Left cardiac atrium (tissue), 4 donors: ENCODE measurements at regions not wholly inside any gene's neighbourhood (a gene's known extent, or its start where the extent isn't known, plus 50 kb on each side); places are given as distances from the start of the nearest gene placed in this dataset.
"Not testable (repeated sequence)": the region's sequence is repeated elsewhere in the genome, so short reads cannot be mapped to it uniquely, and the experiment has no call there.

ENCODE experiments used
- ATAC-seq, 2 donors: fragments of 200-7000 bp; cut with Tn5 transposase; one replicate each; pipeline ENCODE4 v1.9.1; 2020; ENCODE audit warnings: mild to moderate bottlenecking in 2 of 2, moderate library complexity in 2 of 2
- DNase-seq: peaks from one replicate; pipeline ENCODE4 v3.0.0-alpha.2; 2020
- intact Hi-C, 2 donors: fragments of 100-400 bp; cut with DNase I; formaldehyde crosslinking; loops; one replicate each; pipeline versions ENCODE4 v1.14.1 to v1.15.1; 2022 to 2023
- donor health status: DM: no; HTN: yes; CAD: no.
- donor health status: DM: no; HTN: yes; CAD: no; lungs with severe emphysema.
- donor health status: DM: yes; HTN: yes; CAD: no.
- donor health status: Dilated cardiomyopathy.

DNA sequence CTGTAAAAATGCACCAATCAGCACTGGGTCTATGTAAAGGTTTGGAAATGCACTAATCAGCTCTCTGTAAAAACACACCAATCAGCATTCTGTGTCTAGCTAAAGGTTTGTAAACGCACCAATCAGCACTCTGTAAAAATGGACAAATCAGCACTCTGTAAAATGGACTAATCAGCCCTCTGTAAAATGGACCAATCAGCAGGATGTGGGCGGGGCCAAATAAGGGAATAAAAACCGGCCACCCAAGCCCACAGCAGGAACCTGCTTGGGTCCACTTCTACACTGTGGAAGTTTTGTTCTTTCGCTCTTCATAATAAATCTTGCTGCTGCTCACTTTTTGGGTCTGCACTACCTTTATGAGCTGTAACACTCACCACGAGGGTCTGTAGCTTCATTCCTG is 101.0 kb downstream of the SMC2 start:
- intact Hi-C loops, ATAC-seq, DNase-seq: not testable (repeated sequence)

DNA sequence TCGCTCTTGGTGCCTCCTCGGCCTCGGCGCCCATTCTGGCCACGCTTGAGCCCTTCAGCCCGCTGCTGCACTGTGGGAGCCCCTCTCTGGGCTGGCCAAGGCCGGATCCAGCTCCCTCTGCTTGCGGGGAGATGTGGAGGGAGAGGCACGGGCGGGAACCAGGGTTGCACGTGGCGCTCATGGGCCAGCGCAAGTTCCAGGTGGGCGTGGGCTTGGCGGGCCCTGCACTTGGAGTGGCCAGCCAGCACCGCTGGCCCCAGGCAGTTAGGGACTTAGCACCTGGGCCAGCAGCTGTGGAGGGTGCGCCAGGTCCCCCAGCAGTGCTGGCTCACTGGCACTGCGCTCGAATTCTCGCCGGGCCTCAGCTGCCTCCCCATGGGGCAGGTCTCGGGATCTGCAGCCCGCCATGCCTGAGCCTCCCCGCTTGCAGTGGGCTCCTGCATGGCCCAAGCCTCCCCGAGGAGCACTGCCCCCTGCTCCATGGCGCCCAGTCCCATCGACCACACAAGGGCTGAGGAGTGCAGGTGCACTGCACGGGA is 106.4 kb downstream of the SMC2 start:
- intact Hi-C loops: no loop called here

DNA sequence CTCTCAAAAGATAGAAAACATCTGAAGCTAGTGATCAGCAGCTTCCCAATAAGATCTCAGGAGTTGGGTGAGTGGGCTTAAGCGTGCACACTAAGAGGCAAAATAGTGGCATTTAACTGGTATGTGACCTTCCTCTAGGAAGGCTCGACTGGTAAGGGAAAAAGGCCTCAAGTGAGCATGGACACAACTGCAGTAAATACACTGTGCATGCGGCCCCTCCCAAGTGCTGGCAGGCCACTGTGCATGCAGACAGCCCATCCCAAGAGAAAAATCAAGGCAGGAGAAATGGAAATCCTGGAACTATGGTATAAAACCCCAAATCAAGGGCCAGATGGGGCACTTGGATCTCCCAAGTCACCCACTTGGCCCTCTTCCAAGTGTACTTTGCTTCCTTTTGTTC is 112.7 kb downstream of the SMC2 start:
- ATAC-seq: no peak
- intact Hi-C loops: no loop called here
- DNase-seq: no peak

More for the DNA sequence above, 106.4 kb downstream of the SMC2 start:
- ATAC-seq (no peak), DNase-seq (no peak)

DNA sequence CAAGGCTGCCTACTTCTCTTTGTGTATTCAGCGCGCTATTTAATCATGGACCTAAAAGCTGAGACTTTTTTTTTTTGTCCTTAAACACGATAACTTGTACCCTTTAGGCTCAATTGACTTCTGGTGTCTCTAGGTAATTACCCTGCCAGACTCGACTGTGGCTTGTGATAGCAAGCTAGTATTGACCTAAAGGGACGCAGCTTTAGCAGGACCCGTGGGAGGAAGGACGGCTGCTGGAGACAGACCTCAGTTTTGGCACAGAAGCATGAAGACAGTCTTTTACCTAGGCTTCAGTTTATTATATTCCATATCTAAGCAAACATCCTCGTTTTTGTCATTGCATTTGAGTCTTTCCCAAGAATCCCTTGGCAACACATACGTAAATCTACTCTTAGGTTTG is 115.3 kb downstream of the SMC2 start:
- ATAC-seq (no peak), DNase-seq (no peak)
- intact Hi-C loops: no loop called here

DNA sequence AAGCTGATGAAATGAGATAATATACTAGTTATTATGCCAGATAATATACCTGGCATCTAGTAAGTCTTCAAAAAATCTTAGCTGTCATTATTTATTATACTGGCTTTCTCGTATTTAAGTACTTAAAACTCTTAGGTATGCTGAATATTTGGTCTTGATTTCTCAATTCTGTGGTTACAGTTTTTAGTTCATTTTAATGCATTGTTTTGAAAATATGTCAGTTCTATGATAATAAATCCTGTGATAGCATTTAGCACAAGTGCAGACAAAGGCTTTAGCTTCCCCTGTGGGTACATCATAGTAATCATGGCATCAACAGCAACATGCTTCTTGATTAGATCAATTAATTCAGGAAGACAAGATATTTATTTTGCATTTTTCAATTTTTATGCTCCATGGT is 133.0 kb downstream of the SMC2 start:
- intact Hi-C loops: no loop called here
- DNase-seq: no peak
- ATAC-seq: no peak

DNA sequence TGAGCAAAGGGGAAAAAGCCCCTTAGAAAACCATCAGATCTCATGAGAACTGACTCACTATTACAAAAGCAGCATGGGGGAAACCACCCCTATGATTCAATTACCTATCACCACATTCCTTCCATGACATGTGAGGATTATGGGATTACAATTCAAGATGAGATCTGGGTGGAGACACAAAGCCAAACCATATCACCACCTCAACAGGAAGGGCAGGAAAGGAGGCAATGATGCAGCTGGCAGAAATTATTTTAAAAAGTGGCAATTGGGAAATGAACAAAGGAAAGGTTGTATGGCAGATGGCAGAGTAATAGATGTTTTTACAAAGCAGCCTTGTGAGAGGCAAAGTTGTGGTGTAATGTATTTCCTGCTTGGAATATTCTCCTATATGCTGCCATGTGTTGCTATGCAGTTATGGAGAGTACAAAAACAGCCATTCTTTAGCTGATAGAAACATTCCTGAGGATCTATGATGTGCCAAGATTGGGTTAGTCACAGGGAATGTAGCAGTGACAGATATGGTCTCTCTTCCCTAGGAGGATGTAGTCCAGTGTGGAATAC is 138.8 kb downstream of the SMC2 start:
- intact Hi-C loops: no loop called here
- ATAC-seq (no peak), DNase-seq (no peak)

DNA sequence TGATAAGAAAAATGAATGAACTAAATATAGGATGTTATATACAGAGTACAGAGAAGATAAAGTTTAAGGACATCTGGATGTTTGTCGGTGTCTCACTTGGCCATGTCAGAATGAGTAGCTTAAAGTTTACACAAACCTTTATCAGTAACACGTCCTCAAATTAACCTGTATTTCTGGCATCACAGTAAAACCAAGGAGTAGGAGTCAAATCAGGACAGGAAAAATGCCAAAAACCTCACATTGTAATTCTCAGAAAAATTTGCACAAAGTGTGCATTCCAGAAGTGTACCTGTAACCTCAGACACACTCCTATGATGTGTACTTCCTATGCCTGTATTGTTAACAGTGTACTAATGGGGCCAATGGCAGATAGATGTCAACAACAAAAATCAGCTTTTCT is 139.3 kb downstream of the SMC2 start:
- intact Hi-C loops: no loop called here
- ATAC-seq: no peak
- DNase-seq: no peak

DNA sequence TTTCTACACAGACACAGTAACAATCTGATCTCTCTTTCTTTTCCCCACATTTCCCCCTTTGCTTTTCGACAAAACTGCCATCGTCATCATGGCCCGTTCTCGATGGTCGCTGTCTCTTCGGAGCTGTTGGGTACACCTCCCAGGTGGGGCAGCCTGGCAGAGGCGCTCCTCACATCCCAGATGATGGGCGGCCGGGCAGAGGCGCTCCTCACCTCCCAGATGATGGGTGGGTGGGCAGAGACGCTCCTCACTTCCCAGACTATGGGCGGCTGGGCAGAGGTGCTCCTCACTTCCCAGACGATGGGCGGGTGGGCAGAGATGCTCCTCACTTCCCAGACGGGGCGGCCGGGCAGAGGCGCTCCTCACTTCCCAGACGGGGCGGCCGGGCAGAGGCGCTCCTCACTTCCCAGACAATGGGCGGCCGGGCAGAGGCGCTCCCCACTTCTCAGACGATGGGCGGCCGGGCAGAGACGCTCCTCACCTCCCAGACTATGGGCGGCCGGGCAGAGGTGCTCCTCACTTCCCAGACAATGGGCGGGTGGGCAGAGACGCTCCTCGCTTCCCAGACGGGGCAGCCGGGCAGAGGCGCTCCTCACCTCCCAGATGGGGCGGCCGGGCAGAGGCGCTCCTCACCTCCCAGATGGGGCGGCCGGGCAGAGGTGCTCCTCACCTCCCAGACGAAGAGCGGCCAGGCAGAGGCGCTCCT is 140.7 kb downstream of the SMC2 start:
- intact Hi-C loops, ATAC-seq, DNase-seq: not testable (repeated sequence)

DNA sequence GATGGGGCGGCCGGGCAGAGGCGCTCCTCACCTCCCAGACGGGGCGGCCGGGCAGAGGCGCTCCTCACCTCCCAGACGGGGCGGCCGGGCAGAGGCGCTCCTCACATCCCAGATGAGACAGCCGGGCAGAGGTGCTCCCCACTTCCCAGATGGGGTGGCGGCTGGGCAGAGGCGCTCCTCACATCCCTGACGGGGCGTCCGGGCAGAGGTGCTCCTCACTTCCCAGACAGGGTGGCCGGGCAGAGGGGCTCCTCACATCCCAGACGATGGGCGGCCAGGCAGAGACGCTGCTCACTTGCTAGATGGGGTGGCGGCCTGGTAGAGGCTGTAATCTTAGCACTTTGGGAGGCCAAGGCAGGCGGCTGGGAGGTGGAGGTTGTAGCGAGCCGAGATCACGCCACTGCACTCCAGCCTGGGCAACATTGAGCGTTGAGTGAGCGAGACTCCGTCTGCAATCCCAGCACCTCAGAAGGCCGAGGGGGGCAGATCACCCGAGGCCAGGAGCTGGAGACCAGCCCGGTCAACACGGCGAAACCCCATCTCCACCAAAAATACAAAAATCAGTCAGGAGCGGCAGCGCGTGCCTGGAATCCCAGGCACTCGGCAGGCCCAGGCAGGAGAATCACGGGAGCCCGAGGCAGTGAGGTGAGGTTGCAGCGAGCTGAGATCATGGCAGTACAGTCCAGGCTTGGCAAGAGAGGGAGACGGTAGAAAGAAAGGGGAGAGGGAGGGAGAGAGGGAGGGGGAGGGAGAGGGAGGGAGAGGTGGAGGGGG is 141.4 kb downstream of the SMC2 start:
- ATAC-seq, DNase-seq, intact Hi-C loops: not testable (repeated sequence)

DNA sequence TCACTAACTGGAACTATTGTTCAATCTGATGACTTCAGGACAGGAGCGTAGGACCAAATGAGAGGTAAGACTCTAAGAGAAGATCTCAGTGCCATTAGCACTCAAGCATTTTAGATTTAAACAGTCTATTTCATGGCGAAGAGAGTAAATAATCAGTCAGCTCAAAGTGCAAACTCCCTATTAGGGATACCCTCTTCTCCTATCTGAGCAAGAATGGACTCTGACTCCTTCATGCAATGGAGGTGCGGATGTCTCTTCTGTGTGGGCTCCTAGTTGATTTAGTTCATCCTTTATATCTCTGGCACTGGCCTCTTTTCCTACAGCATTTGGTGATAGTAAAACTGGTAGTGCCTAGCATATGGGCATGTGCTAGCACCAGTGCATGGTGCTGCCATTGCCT is 144.6 kb downstream of the SMC2 start:
- no peak for ATAC-seq
- intact Hi-C loops: no loop called here

DNA sequence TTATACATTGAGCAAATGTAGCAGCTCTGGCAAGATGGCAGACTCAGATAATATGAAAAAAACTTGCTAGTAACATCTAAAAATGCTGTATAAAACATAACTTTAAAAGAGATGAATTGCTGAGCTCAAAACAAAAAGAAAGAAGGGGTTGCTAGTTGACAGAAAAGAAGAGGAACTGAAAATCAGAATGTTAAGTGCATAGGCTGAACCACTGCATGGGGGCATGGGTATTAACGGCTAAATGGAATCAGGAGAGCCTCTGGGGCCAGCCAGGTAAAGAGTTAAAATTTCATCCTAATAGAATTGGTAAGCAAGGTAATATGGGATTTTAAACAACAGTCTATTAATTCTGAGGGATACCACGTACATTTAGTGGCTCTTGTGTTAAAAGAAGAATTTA is 146.8 kb downstream of the SMC2 start:
- ATAC-seq: no peak
- intact Hi-C loops: no loop called here
- DNase-seq: no peak

More for the DNA sequence above, 144.6 kb downstream of the SMC2 start:
- DNase-seq: no peak

DNA sequence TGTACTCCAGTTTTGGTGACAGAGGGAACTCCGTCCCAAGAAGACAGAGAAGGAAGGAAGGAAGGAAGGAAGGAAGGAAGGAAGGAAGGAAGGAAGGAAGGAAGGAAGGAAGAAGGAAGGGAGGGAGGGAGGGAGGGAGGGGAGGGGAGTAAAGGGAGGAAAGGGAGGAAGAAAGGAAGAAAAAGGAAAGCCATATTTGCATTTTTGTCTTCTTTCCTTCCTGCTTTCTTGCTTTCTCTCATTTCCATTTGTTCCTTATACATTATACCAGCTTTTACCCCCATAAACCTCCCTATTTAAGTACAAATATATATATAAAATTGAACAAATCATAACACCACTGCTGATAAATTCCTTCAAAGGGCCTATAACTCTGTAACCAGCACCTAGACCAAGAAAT is 151.8 kb downstream of the SMC2 start:
- DNase-seq (no peak), ATAC-seq (no peak)
- intact Hi-C loops: no loop called here

DNA sequence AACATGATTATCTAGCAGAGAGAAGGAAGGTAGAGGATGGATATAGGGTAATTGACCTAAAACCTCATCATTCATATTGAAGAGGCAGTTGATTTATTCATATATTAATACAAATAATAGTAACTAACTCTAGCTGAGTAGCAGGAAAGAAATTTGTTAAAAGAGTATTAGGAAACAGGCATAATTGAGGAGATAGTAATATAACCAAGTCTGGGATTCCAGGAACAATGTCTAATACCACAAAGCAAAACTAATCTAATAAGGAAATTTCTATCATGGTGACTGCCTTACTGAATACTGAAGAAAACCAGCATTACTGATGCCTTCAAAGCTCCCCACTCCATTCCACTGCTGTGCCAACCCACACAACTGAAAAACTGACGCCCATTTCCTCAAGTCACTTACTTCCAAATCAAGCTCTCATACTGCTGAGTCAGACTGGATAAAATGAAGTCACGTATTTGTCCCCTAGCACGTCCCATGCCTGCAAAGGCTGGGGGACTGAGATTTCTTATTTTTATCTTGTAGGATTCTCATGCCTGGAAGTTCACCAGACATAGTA is 153.9 kb downstream of the SMC2 start:
- intact Hi-C loops: no loop called here
- no peak for ATAC-seq
- no peak for DNase-seq

DNA sequence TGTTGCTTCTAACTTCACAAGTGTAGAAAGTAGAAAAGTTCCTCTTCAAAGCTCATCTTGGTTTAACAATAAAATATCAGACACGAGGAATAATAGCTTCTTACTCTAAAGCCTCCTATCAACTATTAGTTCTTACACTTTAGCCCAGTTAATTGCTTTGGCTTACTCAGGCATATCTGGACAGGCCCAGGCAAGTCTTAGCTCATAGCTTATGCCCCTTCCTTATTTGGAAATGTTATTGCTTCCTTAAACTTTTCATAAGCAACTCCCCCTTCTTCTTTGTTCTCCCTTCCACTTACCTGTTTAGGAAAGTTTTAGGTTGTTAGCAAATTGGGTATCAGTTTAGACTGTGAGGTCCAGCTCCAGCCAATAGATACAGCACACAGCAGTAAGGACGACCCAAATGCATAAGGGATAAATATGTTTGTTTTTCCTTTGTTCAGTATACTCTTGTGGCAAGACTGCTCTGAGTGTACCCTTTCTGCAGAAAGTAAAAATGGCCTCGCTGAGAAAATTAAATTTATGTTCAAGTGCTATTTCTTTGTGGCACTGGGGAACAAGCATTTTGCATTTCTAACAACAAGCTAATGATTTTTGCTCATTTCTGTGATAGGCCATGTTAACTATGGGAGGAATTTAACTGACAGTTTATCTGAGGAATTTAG is 162.1 kb downstream of the SMC2 start:
- intact Hi-C loops: no loop called here
- ATAC-seq (no peak), DNase-seq (no peak)

DNA sequence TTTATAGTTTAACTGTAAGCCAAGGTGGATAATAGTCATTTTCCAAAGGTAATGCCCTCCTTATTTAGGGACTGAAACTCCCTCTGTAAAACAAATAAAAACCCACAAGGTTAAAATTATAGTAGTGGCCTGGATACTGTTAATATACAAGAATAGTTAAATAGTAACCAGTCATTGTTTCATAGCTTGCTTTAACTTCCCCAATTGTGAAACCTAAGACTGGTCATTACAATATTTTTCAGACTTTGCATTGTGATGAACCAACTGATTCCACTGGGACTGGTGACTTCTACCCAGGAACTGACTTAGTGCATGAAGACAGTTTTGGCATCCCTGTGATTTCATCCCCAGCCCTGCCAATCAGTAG is 162.6 kb downstream of the SMC2 start:
- DNase-seq (no peak), ATAC-seq (no peak)
- intact Hi-C loops: no loop called here

DNA sequence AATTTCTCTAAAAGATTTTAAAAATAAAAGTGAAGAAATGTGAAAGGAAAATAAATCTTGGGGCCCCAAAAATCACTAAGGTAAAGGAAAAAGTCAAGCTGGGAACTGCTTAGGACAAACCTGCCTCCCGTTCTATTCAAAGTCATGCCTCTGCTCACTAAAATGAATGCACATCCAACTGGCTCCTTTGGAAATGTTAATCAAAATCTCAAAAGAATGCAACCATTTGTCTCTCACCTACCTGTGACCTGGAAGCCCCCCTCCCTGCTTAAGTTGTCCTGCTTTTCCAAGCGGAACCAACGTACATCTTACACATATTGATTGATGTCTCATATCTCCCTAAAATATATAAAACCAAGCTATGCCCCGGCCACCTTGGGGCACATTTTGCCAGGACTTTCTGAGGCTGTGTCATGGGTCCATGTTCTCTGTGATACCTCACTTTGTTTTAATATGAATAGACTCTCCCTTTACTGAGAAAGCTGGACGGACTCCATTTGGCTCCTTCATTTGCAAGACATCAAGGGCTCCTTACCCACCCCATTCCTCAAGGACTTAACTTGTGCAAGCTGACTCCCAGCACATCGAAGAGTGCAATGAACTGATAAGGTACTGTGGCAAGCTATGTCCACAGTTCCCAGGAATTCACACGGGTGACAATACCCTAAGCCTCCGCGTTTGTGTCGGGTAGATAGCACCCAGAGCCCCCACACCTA is 164.3 kb downstream of the SMC2 start:
- no peak for ATAC-seq
- no peak for DNase-seq
- intact Hi-C loops: no loop called here

DNA sequence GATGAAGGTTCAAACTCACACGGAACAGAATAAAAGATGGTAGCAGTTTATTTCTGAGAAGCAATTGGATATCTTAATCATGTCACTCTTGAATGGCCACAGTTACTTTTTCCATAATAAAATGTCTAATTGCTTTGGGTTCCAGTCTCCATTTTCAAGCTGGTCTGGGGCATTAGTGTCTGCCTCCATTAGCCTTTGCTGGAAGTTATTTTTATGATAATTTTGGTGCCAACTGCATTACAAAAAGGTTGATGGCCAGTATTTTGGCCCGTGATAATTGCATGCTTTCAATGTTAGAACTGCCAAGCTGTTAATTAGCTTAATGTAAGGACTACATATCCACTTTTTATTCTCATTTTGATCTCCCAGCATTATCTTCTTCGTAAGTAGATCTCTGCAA is 165.9 kb downstream of the SMC2 start:
- ATAC-seq (no peak), DNase-seq (no peak)
- intact Hi-C loops: no loop called here

DNA sequence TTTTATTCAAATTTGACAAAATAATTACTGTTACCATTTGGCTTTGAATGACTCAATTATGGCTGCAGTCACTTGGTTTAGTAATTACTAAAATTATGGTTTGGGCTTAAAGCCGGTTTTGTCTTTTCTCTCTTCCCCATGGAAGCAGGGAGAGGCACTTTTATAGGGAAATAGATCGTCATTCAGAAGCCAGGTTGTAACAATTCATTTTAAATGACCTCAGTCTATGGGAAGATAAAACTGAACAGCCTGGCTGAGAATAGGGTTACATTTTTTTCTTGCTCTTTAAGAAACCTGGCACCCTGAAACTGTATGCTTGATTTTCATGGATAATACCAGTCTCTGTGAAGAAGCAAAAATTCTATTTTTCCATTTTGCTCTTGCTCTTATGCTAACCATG is 169.8 kb downstream of the SMC2 start:
- intact Hi-C loops: no loop called here
- ATAC-seq (no peak), DNase-seq (no peak)

DNA sequence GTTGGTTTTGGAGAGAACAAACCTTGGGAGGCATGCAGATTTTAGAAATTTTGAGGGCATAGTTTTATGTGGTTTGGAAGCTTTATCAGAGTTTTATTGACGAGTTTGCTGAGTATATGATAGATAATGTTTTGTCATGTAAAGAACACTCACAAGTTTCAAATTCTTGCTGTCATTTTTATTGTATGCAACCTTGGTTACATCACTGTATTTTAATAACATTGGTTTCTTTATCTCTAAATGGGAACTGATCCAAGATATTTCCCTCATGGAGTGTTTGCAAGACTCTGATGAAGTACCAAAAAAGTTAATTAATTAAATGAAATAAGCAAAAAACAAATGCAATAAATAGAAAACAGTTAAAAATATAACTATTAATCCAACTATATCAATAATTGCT is 170.3 kb downstream of the SMC2 start:
- intact Hi-C loops: no loop called here
- ATAC-seq: no peak
- DNase-seq: no peak
